Cardiac muscle cell (in vitro differentiated cells and primary cell): ENCODE measurements at regions not wholly inside any gene's neighbourhood (a gene's known extent, or its start where the extent isn't known, plus 50 kb on each side); places are given as distances from the start of the nearest gene placed in this dataset.
"Not testable (repeated sequence)": the region's sequence is repeated elsewhere in the genome, so short reads cannot be mapped to it uniquely, and the experiment has no call there.

Source experiments
- DNase-seq, 2 donors: peaks; one replicate each; pipeline versions ENCODE4 v3.0.0 to v3.0.0-alpha.2; 2010 to 2017; ENCODE audit warnings: low read depth in 1 of 2, low spot score in 1 of 2
- H3K27ac ChIP-seq: fragments of 200-600 bp; sonication (generic); 2 replicates; pipeline ENCODE4 v1.5.1; 2016
- H3K27me3 ChIP-seq: fragments of 200-600 bp; sonication (generic); 2 replicates; pipeline ENCODE4 v1.6.0; 2016; ENCODE audit warnings: control low read depth
- H3K36me3 ChIP-seq: fragments of 200-600 bp; sonication (generic); 2 replicates; pipeline ENCODE4 v1.5.1; 2016; ENCODE audit warnings: control low read depth
- H3K4me1 ChIP-seq: fragments of 200-600 bp; sonication (generic); 2 replicates; pipeline ENCODE4 v1.8.1; 2017; ENCODE audit warnings: low read depth, mild to moderate bottlenecking, mixed run types
- H3K4me3 ChIP-seq: fragments of 200-600 bp; sonication (generic); 2 replicates; pipeline ENCODE4 v1.5.1; 2016; ENCODE audit warnings: mild to moderate bottlenecking
- H3K9me3 ChIP-seq: fragments of 200-600 bp; sonication (generic); 2 replicates; pipeline ENCODE4 v1.5.1; 2017; ENCODE audit warnings: low read depth, mild to moderate bottlenecking, control low read depth
- TF ChIP-seq, protein P1 (sequence below): IDR thresholded peaks from 2 replicates; pipeline ENCODE4 v1.5.1; 2012; ENCODE audit warnings: low read depth, mild to moderate bottlenecking, low read length

DNA sequence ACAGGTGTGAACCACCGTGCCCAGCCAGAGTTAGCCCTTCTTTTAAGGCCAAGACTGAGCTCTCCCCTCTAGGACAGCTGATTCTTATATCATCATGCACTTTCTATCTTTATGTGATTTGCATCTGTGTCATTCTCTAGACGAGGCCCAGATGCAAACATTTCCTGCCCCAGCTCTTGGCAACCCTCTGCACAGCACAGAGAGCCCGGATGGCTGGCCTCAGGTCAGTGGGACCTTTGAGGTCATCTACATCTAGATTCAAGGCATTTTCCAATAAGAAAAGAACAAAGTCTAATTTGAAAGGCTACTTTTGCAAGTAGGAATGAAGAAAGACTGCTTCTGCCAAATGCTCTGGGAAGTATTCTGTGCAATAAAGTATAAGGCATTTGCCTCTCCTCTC lies 109.0 kb upstream of the DAB2 start:
- H3K27me3 ChIP-seq = no peaks in the 10 kb centered on the region
- H3K4me1 ChIP-seq = no peaks in the 10 kb centered on the region
- no peak overlapping the region for H3K27ac ChIP-seq
- DNase-seq = peak in 1 of 2 donors; percentile 3
- H3K36me3 ChIP-seq = no peaks in the 10 kb centered on the region
- TF ChIP-seq, protein P1, sequence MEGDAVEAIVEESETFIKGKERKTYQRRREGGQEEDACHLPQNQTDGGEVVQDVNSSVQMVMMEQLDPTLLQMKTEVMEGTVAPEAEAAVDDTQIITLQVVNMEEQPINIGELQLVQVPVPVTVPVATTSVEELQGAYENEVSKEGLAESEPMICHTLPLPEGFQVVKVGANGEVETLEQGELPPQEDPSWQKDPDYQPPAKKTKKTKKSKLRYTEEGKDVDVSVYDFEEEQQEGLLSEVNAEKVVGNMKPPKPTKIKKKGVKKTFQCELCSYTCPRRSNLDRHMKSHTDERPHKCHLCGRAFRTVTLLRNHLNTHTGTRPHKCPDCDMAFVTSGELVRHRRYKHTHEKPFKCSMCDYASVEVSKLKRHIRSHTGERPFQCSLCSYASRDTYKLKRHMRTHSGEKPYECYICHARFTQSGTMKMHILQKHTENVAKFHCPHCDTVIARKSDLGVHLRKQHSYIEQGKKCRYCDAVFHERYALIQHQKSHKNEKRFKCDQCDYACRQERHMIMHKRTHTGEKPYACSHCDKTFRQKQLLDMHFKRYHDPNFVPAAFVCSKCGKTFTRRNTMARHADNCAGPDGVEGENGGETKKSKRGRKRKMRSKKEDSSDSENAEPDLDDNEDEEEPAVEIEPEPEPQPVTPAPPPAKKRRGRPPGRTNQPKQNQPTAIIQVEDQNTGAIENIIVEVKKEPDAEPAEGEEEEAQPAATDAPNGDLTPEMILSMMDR = no peak
- H3K4me3 ChIP-seq = no peak overlapping the region
- no peaks in the 10 kb centered on the region for H3K9me3 ChIP-seq

DNA sequence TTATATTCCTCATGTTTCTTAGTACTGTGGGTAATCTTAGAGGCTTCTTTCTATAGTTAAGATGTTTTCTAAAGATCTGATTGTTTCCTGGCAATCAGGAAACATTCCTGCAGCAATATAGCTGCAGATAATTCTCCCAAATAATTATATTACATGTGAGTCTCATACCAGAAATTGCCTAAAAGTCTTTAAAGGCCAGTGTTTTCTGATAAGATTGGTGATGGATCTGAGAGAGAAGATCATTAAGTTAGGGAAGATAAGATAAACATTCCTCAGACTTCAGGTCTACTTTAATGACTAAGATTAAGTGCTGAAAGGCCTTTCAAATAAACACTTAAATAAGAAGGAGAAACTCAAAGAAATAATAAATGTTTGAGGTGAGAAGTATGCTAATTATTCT lies 107.7 kb upstream of the DAB2 start:
- Histone ChIP-seq H3K36me3 (no peaks in the 10 kb centered on the region), H3K9me3 (no peaks in the 10 kb centered on the region), H3K27me3 (no peaks in the 10 kb centered on the region), H3K27ac (no peak overlapping the region), H3K4me3 (no peak overlapping the region), H3K4me1 (no peaks in the 10 kb centered on the region)
- DNase-seq = no peak
- TF ChIP-seq, protein P1 = no peak

DNA sequence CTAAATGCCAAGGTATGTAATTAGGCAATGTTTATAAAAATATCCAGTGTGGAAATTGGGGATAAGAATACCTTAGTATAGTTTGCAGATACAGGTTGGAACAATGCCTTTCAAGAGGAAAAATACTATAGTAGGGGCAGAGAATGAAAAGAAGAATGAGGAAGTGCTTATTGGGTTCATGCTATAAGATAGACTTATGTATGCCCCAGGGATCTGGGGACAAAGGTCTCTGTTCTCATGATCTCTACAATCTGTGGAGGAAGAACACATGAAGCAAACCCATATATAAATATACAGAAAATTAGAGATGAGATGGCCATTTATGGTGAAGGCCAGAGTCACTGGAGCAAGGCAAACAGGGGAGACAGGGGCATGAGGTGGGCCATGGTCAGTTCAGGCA lies 106.5 kb upstream of the DAB2 start:
- H3K27ac ChIP-seq = no peak overlapping the region
- H3K9me3 ChIP-seq = no peaks in the 10 kb centered on the region
- no peaks in the 10 kb centered on the region for H3K4me1 ChIP-seq
- no peak overlapping the region for H3K4me3 ChIP-seq
- TF ChIP-seq, protein P1 = no peak
- DNase-seq = no peak
- H3K27me3 ChIP-seq = no peaks in the 10 kb centered on the region
- H3K36me3 ChIP-seq = no peaks in the 10 kb centered on the region

DNA sequence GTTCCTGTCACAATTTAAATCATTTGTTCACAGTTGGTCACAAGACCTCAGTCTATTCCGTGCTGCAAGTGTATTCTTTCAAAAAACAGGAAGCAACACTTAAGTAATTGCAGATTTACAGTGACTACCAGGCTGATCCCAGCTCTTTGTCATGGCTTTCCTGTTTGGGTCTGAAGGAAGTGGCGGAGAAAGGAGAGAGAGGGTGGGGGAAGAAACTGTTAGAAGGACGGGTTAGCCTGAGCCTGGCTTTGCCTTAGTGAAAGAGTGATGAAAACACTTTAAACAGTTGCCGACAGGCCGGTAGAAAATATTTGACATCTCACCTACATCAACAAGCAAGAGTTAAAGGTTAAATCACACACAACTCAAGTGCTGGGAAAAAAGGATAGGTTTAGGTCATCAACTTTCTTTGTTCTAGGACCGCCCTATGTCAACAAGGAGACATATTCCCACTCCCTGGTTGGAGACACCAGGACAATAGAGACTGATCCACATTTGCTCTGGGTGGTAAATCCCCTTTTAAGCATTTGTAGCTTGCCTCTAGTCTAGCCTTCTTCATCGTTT lies 102.2 kb upstream of the DAB2 start:
- DNase-seq = peak in 1 of 2 donors; percentile 54
- H3K4me1 ChIP-seq = no peaks in the 10 kb centered on the region
- H3K27me3 ChIP-seq = no peaks in the 10 kb centered on the region
- H3K4me3 ChIP-seq = no peak overlapping the region
- no peak overlapping the region for H3K27ac ChIP-seq
- TF ChIP-seq, protein P1 = no peak
- H3K9me3 ChIP-seq = no peaks in the 10 kb centered on the region
- no peaks in the 10 kb centered on the region for H3K36me3 ChIP-seq

DNA sequence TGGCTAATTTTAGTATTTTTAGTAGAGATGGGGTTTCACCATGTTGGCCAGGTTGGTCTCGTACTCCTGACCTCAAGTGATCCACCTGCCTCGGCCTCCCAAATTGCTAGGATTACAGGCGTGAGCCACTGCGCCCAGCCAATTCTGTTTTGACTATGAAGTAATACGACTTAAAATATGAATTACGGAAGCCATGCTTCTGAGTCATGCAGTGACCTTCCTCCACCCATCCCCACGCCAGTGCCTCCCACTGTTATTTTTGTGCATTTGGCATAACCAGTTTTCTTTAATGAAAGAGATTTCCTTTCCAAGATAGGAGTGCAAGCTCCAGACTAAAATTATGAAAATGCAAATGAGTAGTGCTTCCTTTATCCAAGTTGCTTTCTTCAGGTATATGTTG lies 101.0 kb upstream of the DAB2 start:
- H3K4me3 ChIP-seq, H3K36me3 ChIP-seq, DNase-seq, H3K4me1 ChIP-seq, H3K27ac ChIP-seq, H3K27me3 ChIP-seq, H3K9me3 ChIP-seq: not testable (repeated sequence)

DNA sequence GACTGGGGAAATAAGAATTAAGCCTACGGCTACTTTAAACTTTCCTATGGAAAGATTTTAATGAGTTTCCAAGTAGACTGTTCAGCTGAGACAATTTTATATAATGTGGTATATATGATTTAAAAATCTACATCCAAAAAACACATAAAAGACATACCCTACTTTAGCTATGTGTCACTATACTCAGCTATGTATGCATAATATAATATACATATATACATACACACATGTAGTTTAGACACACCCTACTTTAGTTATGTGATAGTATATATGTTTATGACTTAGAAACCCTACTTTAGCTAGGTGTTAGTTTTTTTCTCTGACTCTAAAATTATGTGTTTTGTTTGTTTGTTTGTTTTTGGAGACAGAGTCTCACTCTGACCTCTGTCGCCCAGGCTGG lies 100.5 kb upstream of the DAB2 start:
- TF ChIP-seq, protein P1 = no peak
- no peaks in the 10 kb centered on the region for H3K27me3 ChIP-seq
- no peak overlapping the region for H3K4me3 ChIP-seq
- H3K36me3 ChIP-seq = no peaks in the 10 kb centered on the region
- H3K4me1 ChIP-seq = no peaks in the 10 kb centered on the region
- no peaks in the 10 kb centered on the region for H3K9me3 ChIP-seq
- no peak for DNase-seq
- no peak overlapping the region for H3K27ac ChIP-seq
